HAP-1 (cell line): ENCODE measurements at regions not wholly inside any gene's neighbourhood (a gene's known extent, or its start where the extent isn't known, plus 50 kb on each side); places are given as distances from the start of the nearest gene placed in this dataset.

Source experiments
- DNase-seq, 2 experiments: peaks; one replicate each; pipeline ENCODE4 v3.0.0-alpha.2; 2016 to 2020; ENCODE audit warnings: low spot score in 2 of 2
- H3K27me3 ChIP-seq: fragments of 250-450 bp; sonication (Bioruptor Pico); 2 replicates; pipeline ENCODE4 v1.5.1; 2020; ENCODE audit warnings: low read depth, mild to moderate bottlenecking, moderate library complexity
- H3K36me3 ChIP-seq: fragments of 250-450 bp; sonication (Bioruptor Pico); replicated peaks from 2 replicates; pipeline ENCODE4 v1.5.1; 2020; ENCODE audit warnings: mild to moderate bottlenecking
- H3K4me1 ChIP-seq: fragments of 250-450 bp; sonication (Bioruptor Pico); 2 replicates; pipeline ENCODE4 v1.5.1; 2020; ENCODE audit warnings: mild to moderate bottlenecking
- H3K4me3 ChIP-seq: fragments of 250-450 bp; sonication (Bioruptor Pico); 2 replicates; pipeline ENCODE4 v1.5.1; 2020; ENCODE audit warnings: mild to moderate bottlenecking, moderate library complexity
- H3K9me3 ChIP-seq: fragments of 250-450 bp; sonication (Bioruptor Pico); 2 replicates; pipeline ENCODE4 v1.5.1; 2020; ENCODE audit warnings: mild to moderate bottlenecking, moderate library complexity
- in situ Hi-C: fragments of 300-500 bp; cut with MboI; formaldehyde crosslinking; loops from 3 replicates; pipeline ENCODE4 v1.14.3; 2020; ENCODE audit warnings: low sequenced_read_pairs, inconsistent platforms, mixed read lengths

GRCh38 chr18:27899893-27900292 lies 277.0 kb downstream of the CDH2 start:
- in situ Hi-C loops = no loop called here
- H3K9me3 ChIP-seq = no peaks in the 10 kb centered on the region

DNA sequence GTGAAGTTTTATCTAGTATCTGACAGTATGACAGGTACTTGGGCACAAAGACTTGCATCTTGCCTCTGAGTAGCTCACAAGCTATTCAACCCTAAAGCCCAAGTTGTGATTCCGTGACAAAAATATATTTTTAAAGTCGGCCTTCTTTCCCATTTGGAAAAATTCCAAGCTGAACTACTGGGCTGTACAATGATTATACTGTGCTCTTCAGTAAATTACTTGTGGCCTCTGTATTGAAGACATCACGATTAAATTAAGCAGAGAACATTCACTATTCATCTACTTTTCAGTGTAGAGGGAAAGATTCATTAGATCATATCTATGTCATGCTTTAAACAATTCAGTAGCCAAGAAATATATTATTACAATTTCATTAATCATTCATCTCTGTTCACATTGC lies 282.2 kb downstream of the CDH2 start:
- in situ Hi-C loops = no loop called here
- Histone ChIP-seq H3K4me3 (no peak overlapping the region), H3K27me3 (no peaks in the 10 kb centered on the region), H3K4me1 (no peaks in the 10 kb centered on the region), H3K36me3 (no peaks in the 10 kb centered on the region), H3K9me3 (no peaks in the 10 kb centered on the region)
- no peak for DNase-seq

More at GRCh38 chr18:27899893-27900292, 277.0 kb downstream of the CDH2 start:
- Histone ChIP-seq H3K27me3 (no peaks in the 10 kb centered on the region), H3K4me3 (no peak overlapping the region), H3K36me3 (no peaks in the 10 kb centered on the region), H3K4me1 (peaks cover 22% of the 10 kb centered on the region)
- no peak for DNase-seq

- DNase-seq = no peak
- Histone ChIP-seq H3K4me3 (no peak overlapping the region), H3K36me3 (no peaks in the 10 kb centered on the region), H3K4me1 (peaks cover 10% of the 10 kb centered on the region), H3K9me3 (no peaks in the 10 kb centered on the region), H3K27me3 (no peaks in the 10 kb centered on the region)
- in situ Hi-C loops = no loop called here
Measured at GRCh38 chr18:27887711-27888495, 289.0 kb downstream of the CDH2 start.

GRCh38 chr18:27887287-27887686 lies 289.6 kb downstream of the CDH2 start:
- Histone ChIP-seq H3K4me1 (peaks cover 10% of the 10 kb centered on the region), H3K36me3 (no peaks in the 10 kb centered on the region), H3K9me3 (no peaks in the 10 kb centered on the region), H3K27me3 (no peaks in the 10 kb centered on the region), H3K4me3 (no peak overlapping the region)
- in situ Hi-C loops = no loop called here
- DNase-seq = no peak

- DNase-seq = no peak
- H3K27me3 ChIP-seq = no peaks in the 10 kb centered on the region
- H3K4me1 ChIP-seq = no peaks in the 10 kb centered on the region
- H3K4me3 ChIP-seq = no peak overlapping the region
- in situ Hi-C loops = no loop called here
- H3K36me3 ChIP-seq = no peaks in the 10 kb centered on the region
- no peaks in the 10 kb centered on the region for H3K9me3 ChIP-seq
Measured at GRCh38 chr18:27879540-27879939, 297.4 kb downstream of the CDH2 start.

GRCh38 chr18:27871726-27872125 lies 305.2 kb downstream of the CDH2 start:
- no peaks in the 10 kb centered on the region for H3K27me3 ChIP-seq
- no peaks in the 10 kb centered on the region for H3K36me3 ChIP-seq
- peaks cover 9% of the 10 kb centered on the region for H3K4me1 ChIP-seq
- no peaks in the 10 kb centered on the region for H3K9me3 ChIP-seq
- peak; percentile 34 to 71 for DNase-seq
- no peak overlapping the region for H3K4me3 ChIP-seq
- in situ Hi-C loops = no loop called here

DNA sequence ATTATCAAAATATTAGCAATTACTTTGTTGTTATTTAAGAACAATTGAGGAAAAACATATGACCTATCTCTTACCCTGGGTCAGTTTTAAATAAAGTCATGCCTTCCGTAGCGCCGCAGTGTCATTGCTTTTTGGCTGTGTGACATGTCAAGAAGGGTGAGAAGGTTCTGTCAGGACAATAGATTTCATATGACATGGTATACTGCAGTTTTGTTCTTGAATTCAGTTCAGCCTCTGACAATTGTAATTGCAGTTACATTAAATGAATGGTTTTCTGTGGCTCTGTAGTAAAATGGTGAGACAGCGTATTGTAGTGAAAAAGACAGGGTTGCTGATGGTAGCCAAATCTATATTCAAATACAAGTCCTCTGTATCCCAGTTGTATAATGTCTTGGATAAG lies 307.2 kb downstream of the CDH2 start:
- Histone ChIP-seq H3K9me3 (no peaks in the 10 kb centered on the region), H3K4me3 (no peak overlapping the region), H3K4me1 (peaks cover 9% of the 10 kb centered on the region), H3K36me3 (no peaks in the 10 kb centered on the region), H3K27me3 (no peaks in the 10 kb centered on the region)
- in situ Hi-C loops = no loop called here
- DNase-seq = no peak

DNA sequence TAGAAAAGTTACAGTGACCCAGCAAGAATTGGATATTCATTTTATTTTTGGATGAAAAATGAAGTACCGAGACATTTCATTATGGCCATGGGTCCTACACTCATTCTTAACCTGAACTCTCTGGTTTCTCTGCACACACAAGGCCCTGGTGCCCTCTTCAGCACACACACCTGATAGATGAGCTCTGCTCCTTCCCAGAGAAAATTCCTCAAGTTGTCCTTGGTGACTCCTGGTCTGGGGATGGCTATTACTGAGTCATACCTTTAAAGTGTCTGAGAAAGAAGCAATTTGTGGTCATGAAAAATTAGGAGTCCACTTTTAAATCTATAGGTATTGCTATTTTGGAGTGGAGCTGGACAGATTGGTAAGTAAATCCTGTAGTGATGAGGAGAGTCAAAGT lies 311.5 kb downstream of the CDH2 start:
- H3K36me3 ChIP-seq = no peaks in the 10 kb centered on the region
- no peaks in the 10 kb centered on the region for H3K9me3 ChIP-seq
- DNase-seq = no peak
- peaks cover 3% of the 10 kb centered on the region; the same call in 1 of the 2 replicates for H3K4me1 ChIP-seq
- H3K4me3 ChIP-seq = no peak overlapping the region
- no peaks in the 10 kb centered on the region for H3K27me3 ChIP-seq
- in situ Hi-C loops = no loop called here

DNA sequence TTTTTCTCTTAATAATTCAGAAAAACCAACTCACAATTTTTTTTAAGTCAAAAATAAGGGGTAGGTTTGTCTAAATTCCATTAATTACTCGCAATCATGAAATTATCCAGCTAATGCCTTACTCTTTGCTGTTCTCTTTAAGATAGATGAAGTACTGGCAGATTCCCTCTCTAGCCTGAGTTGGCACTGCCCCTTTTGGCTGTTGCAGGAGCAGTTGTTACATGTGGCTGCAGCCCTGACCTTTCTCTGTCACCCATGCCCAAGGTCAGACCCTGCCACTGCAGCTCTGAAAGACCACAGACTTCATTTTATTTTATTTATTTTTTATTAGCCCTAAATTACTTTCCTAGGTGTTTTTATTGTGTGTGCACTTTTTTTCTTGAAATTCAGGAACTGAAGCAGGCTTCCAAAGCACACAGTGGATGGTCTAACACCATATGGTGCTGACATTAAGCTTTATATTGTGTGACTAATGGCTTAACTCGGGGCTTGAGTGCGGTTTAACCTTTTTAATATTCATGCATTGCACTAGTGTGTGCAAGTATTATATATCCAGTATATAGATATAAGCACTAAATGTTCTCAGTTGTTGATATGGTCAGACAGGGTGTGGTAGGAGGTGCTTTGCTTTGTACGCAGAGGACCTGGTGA lies 313.0 kb downstream of the CDH2 start:
- Histone ChIP-seq H3K4me3 (no peak overlapping the region), H3K27me3 (no peaks in the 10 kb centered on the region), H3K9me3 (no peaks in the 10 kb centered on the region), H3K4me1 (peaks cover 10% of the 10 kb centered on the region; the same call in 1 of the 2 replicates), H3K36me3 (no peaks in the 10 kb centered on the region)
- DNase-seq = no peak
- in situ Hi-C loops = no loop called here

DNA sequence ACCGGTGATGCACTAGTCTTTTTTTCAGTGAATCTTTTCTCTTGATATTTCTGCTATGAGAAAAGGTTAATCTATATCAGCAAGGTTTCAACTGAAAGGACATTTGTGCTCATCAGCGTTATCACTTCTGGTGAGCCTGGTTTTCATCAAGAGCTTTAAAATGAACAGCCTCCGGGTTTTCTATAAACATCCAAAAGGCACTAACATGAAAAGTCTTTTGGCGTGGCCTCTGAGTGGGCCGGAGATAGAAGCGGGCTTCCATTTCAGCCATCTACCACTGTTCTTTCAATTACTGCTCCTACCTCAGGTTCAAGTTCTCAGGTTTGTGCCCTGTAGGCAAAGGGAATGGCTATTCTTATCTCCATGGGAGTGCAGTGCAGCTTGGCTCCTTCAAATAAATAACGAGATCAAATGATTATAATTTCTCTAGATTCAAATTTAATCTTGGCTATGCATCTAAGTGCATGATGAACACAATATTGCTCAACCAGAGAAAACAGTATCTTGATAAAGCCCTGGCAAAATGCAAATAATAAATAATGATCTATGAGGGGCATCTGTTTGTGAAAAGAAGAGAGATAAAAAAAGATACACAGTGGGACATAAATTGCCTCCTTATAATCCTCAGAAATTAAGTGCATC lies 314.8 kb downstream of the CDH2 start:
- peaks cover 10% of the 10 kb centered on the region; the same call in 1 of the 2 replicates for H3K4me1 ChIP-seq
- in situ Hi-C loops = no loop called here
- H3K4me3 ChIP-seq = no peak overlapping the region
- DNase-seq = no peak
- no peaks in the 10 kb centered on the region for H3K9me3 ChIP-seq
- H3K27me3 ChIP-seq = no peaks in the 10 kb centered on the region
- H3K36me3 ChIP-seq = no peaks in the 10 kb centered on the region

DNA sequence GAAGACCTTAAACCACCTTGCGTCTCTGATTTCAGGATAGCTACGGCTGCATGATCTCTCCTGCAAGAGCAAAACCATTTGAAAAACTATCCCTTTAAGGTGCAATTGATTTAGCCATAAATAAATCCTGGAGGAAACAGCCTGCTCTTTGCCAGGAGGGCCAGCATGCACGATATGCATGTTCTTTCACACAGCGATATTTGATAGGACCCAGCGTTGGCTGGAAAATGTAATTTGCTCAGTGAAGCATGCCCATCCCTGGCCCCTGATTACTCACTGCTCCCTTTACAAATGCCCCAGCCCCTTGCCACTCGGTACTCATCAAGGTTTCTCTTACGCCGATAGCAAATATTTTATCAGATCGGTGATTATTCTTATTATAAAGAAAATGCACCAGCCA lies 315.4 kb downstream of the CDH2 start:
- H3K27me3 ChIP-seq = no peaks in the 10 kb centered on the region
- in situ Hi-C loops = no loop called here
- DNase-seq = no peak
- H3K4me1 ChIP-seq = peaks cover 10% of the 10 kb centered on the region; the same call in 1 of the 2 replicates
- no peaks in the 10 kb centered on the region for H3K9me3 ChIP-seq
- no peak overlapping the region for H3K4me3 ChIP-seq
- no peaks in the 10 kb centered on the region for H3K36me3 ChIP-seq

DNA sequence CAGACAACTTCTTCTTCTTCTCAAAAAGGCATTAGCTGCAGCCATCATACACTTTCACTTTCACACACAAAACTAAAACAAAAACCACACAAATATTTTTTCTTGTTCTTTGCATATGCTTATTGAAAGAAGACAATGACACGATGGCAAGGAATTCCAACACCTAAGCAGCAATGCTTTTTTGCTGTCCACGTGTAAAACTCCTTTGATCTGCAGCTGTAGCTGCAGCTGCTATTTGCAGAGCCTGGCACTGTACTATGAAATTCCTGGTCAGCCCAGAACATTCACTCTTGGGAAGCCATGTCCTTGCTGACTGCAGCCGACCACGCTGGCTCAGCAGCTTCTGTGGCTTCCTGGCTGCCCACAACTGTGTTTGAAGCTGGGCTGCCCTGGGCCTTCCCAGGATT lies 316.2 kb downstream of the CDH2 start:
- in situ Hi-C loops = no loop called here
- DNase-seq = peak in 1 of 2 experiments; percentile 33
- H3K4me3 ChIP-seq = no peak overlapping the region

GRCh38 chr18:27860011-27860410 lies 316.9 kb downstream of the CDH2 start:
- no peaks in the 10 kb centered on the region for H3K27me3 ChIP-seq
- no peaks in the 10 kb centered on the region for H3K36me3 ChIP-seq
- no peaks in the 10 kb centered on the region for H3K9me3 ChIP-seq
- in situ Hi-C loops = no loop called here
- peak; percentile 47 to 67 for DNase-seq
- H3K4me3 ChIP-seq = no peak overlapping the region
- peaks cover 10% of the 10 kb centered on the region; the same call in 1 of the 2 replicates for H3K4me1 ChIP-seq

More for the DNA sequence above, 316.2 kb downstream of the CDH2 start:
- H3K36me3 ChIP-seq = no peaks in the 10 kb centered on the region
- no peaks in the 10 kb centered on the region for H3K9me3 ChIP-seq
- peaks cover 10% of the 10 kb centered on the region; the same call in 1 of the 2 replicates for H3K4me1 ChIP-seq
- no peaks in the 10 kb centered on the region for H3K27me3 ChIP-seq

GRCh38 chr18:27856820-27857219 lies 320.1 kb downstream of the CDH2 start:
- peaks cover 10% of the 10 kb centered on the region; the same call in 1 of the 2 replicates for H3K4me1 ChIP-seq
- no peaks in the 10 kb centered on the region for H3K36me3 ChIP-seq
- no peaks in the 10 kb centered on the region for H3K9me3 ChIP-seq
- in situ Hi-C loops = no loop called here
- DNase-seq = no peak
- H3K4me3 ChIP-seq = no peak overlapping the region
- no peaks in the 10 kb centered on the region for H3K27me3 ChIP-seq
